GM12874 (cell line): ENCODE measurements at regions not wholly inside any gene's neighbourhood (a gene's known extent, or its start where the extent isn't known, plus 50 kb on each side); places are given as distances from the start of the nearest gene placed in this dataset.

ENCODE experiments used
- TF ChIP-seq, protein P1 (sequence below): IDR thresholded peaks from 2 replicates; pipeline ENCODE4 v1.5.1; 2011; ENCODE audit warnings: low read depth, mild to moderate bottlenecking, control low read depth, low read length, moderate library complexity; ENCODE audit not compliant: insufficient read depth

DNA sequence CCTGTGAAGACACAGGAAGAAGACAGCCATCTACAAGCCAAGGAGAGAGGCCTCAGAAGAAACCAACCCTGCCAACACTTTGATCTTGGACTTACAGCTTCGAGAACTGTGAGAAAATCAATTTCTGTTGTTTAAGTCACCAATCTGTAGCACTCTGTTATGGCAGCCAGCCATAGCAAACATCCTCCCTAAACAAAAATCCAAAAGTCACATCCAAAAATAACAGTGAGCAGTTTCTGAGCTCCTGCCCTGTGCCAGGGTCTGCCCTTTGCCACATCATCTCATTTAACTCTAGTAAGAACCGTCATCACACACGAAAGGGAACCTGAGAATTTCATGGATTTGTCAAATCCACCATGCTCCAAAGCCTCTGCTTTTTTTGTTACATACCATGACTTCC lies 118.8 kb downstream of the TRIM36 start:
- TF ChIP-seq, protein P1, sequence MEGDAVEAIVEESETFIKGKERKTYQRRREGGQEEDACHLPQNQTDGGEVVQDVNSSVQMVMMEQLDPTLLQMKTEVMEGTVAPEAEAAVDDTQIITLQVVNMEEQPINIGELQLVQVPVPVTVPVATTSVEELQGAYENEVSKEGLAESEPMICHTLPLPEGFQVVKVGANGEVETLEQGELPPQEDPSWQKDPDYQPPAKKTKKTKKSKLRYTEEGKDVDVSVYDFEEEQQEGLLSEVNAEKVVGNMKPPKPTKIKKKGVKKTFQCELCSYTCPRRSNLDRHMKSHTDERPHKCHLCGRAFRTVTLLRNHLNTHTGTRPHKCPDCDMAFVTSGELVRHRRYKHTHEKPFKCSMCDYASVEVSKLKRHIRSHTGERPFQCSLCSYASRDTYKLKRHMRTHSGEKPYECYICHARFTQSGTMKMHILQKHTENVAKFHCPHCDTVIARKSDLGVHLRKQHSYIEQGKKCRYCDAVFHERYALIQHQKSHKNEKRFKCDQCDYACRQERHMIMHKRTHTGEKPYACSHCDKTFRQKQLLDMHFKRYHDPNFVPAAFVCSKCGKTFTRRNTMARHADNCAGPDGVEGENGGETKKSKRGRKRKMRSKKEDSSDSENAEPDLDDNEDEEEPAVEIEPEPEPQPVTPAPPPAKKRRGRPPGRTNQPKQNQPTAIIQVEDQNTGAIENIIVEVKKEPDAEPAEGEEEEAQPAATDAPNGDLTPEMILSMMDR: no peak

DNA sequence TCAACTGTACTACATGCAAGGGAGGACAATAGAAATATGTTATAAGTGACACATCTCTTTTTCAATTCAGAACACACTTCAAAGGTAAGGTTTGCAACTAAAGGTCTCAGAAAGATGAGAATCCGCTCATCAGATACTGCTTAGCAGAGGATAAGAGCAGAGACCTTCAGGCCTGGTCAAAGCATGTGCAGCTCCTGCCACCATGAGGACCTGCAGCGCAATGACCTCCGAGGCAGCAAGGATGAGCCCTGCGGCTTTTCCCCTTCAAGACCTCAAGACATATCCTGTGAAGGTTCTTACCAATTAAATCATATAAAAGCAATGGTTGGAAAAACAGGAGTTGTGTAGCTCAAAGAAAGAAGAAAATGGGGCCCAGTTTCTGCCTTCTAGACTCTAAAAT lies 135.8 kb downstream of the TRIM36 start:
- TF ChIP-seq, protein P1: peak; percentile 44; the same call in 1 of the 2 replicates

DNA sequence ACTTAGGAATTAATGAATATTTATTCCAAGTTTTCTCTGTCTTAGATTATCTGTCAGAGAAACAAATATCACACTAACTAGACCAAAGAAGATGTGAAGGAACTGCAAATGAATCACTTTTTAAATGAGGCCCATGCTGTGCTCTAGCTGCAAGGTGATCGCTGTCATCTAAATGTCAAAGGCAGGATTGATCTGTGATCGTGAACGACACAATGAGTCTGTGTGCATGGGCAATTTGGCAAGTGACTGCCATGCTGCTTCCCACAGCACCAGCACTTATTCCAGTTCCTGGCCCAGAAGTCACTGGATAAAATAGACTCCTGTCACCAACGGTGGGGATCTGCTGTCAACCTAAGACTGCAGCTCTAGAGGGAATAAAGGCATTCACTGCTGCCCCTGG lies 141.2 kb downstream of the TRIM36 start:
- TF ChIP-seq, protein P1: no peak

DNA sequence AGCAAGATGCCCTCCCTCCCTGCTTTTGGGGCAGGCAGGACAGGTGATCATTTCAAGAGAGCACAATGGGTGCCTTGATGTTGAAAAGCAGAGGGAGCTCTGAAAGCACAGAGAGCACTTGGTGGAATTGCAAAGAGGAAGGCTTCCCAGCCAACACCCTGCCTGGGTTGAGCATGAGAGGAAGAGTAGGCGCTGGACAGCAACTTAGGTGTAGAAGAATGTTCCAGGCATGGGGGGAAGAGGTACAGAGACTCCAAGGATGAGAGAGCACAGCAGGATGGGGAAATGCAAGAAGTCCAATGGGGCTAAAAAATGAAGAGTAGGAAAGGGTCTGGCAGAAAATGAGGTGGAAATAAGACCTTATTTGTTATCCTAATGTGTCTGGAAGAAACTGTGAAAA lies 144.8 kb downstream of the TRIM36 start:
- TF ChIP-seq, protein P1: no peak

DNA sequence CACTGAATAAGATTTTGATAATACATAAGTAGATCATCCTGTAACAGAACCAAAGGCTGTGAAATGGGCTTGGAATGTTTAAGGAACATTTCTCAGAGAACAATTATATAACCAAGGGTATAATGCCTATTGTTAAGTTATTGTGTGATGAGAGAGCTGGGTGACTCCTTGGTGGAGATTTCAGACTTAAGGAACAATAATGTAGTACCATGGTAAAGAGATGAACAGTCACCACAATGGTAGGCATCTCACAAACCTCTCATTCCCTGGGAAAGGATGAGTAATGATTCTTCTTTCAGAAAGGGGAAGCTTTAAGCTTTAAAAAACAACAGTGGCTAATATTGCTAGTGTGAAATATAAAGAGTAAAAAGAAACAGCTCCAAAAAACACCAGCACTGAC lies 147.4 kb downstream of the TRIM36 start:
- TF ChIP-seq, protein P1: no peak

DNA sequence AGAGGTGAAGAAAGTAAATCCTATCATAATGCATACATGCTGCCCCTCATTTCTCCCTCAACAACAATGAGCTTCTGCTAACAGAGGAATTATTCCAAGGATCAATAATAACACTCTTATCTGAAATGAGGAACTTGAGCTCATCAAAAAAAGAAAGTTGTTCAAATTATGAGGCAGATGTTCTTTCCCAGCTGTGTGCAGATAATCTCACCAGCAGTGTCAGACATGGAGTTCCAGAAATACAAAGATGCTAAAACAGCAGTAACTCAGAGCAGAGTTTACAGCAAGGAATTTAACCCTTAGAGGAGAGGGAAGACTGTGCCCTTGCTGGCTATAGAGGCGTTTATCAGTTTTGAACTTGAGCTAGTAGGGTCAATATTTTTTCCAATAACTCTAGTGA lies 153.1 kb downstream of the TRIM36 start:
- TF ChIP-seq, protein P1: no peak

DNA sequence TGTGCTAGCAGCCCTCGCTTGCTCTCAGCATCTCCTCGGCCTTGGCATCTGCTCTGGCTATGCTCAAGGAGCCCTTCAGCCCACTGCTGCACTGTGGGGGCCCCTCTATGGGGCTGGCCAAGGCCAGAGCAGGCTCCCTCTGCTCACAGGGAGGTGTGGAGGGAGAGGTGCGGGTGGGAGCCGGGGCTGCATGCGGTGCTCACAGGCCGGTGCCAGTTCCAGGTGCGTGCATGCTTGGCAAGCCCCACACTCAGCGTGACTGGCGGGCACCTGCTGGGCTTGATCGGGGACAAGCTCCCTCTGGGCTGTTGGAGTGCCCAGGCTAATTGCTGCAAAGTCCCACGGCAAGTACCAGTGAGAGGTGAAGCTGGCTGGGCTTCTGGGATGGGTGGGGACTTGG lies 170.5 kb downstream of the TRIM36 start:
- TF ChIP-seq, protein P1: no peak

DNA sequence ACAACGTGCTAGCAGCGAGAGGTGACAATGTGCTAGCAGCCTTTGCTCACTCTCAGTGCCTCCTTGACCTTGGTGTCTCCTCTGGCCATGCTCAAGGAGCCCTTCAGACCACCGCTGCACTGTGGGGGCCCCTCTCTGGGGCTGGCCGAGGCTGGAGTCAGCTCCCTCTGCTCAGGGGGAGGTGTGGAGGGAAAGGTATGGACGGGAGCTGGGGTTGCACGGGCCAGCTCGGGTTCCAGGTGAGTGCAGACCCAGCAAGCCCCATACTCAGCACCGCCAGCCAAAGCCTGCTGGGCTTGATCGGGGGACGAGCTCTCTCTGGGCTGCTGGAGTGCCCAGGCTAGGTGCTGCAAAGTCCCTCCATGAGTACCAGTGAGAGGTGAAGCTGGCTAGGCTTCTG lies 180.2 kb downstream of the TRIM36 start:
- TF ChIP-seq, protein P1: no peak
